ENCODE measurements at regions not wholly inside any gene's neighbourhood (a gene's known extent, or its start where the extent isn't known, plus 50 kb on each side); places are given as distances from the start of the nearest gene placed in this dataset.

DNA sequence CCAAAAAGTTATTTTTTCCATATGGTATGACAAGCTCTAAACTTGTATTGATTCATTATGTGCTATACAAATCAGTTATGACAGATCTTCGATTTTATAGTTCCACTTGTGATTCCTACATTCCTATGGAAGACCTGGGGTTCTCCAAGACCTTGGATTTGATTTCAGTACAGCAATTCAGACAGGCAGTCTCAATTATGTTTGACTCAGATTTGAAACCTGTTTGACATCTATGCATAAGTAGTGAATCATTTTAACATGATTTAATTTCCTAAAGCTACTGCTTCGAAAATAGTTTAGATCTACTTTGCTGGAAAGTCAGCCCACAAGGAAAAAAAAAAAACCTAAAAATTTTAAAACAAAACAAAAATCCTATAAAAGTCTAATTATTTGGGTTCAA lies 820.4 kb downstream of the LUZP2 start:
- Mint-ChIP-seq H3K27ac (no peak overlapping the region), H3K4me3 (no peak overlapping the region), H3K36me3 (no peaks in the 10 kb centered on the region), H3K27me3 (no peaks in the 10 kb centered on the region), H3K4me1 (ENCODE audit: unreplicated experiment) (no peaks in the 10 kb centered on the region), H3K9me3 (no peaks in the 10 kb centered on the region)
- TF ChIP-seq CTCF (conservative IDR thresholded peaks at IDR 0.05), result no peak
- no peak for DNase-seq (ENCODE audit: extremely low spot score, unreplicated experiment)

- H3K36me3 Mint-ChIP-seq, result no peaks in the 10 kb centered on the region
- no peaks in the 10 kb centered on the region for H3K9me3 Mint-ChIP-seq
- DNase-seq (ENCODE audit: extremely low spot score, unreplicated experiment), result no peak
- H3K4me3 Mint-ChIP-seq, result no peak overlapping the region
- no peak overlapping the region for H3K27ac Mint-ChIP-seq
- no peak for TF ChIP-seq CTCF (conservative IDR thresholded peaks at IDR 0.05)
- H3K4me1 Mint-ChIP-seq (ENCODE audit: unreplicated experiment), result no peaks in the 10 kb centered on the region
- H3K27me3 Mint-ChIP-seq, result no peaks in the 10 kb centered on the region
These were observed 822.3 kb downstream of the LUZP2 start for GRCh38 chr11:25319127-25319526.

- H3K4me3 Mint-ChIP-seq, result no peak overlapping the region
- no peaks in the 10 kb centered on the region for H3K4me1 Mint-ChIP-seq (ENCODE audit: unreplicated experiment)
- H3K27me3 Mint-ChIP-seq, result no peaks in the 10 kb centered on the region
- DNase-seq (ENCODE audit: extremely low spot score, unreplicated experiment), result no peak
- TF ChIP-seq CTCF (conservative IDR thresholded peaks at IDR 0.05), result no peak
- no peaks in the 10 kb centered on the region for H3K36me3 Mint-ChIP-seq
- H3K27ac Mint-ChIP-seq, result no peak overlapping the region
- H3K9me3 Mint-ChIP-seq, result no peaks in the 10 kb centered on the region
These were observed 830.8 kb downstream of the LUZP2 start for GRCh38 chr11:25327656-25328055.

- no peaks in the 10 kb centered on the region for H3K27me3 Mint-ChIP-seq
- H3K4me1 Mint-ChIP-seq (ENCODE audit: unreplicated experiment), result no peaks in the 10 kb centered on the region
These were observed 842.4 kb downstream of the LUZP2 start for GRCh38 chr11:25339281-25339680.

DNA sequence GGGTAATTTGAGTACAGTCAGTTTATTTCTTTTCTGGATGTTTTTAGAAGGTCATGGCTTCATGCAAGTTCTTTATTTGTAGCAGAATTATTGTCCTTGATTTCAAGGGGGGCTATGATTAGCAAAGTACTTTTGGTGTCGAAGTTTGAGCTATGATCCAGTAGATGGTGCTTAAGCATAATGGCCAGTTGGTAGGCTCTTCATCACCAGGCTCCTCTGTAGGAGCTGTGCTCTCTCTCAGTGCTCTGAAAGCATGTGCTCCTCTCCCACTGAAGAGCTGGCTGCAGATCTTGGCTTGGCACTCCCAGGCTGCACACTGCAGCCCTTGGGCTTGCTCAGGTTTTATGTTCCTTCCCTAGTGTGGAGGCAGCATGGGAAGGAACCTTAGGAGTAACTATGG lies 852.7 kb downstream of the LUZP2 start:
- DNase-seq (ENCODE audit: extremely low spot score, unreplicated experiment), result no peak
- H3K27me3 Mint-ChIP-seq, result no peaks in the 10 kb centered on the region
- no peak overlapping the region for H3K4me3 Mint-ChIP-seq
- TF ChIP-seq CTCF (conservative IDR thresholded peaks at IDR 0.05), result no peak
- peaks cover 5% of the 10 kb centered on the region for H3K9me3 Mint-ChIP-seq
- no peak overlapping the region for H3K27ac Mint-ChIP-seq
- no peaks in the 10 kb centered on the region for H3K36me3 Mint-ChIP-seq
- H3K4me1 Mint-ChIP-seq (ENCODE audit: unreplicated experiment), result no peaks in the 10 kb centered on the region

More at GRCh38 chr11:25339281-25339680, 842.4 kb downstream of the LUZP2 start:
- no peak for DNase-seq (ENCODE audit: extremely low spot score, unreplicated experiment)
- H3K27ac Mint-ChIP-seq, result no peak overlapping the region
- H3K4me3 Mint-ChIP-seq, result no peak overlapping the region
- no peak for TF ChIP-seq CTCF (conservative IDR thresholded peaks at IDR 0.05)
- no peaks in the 10 kb centered on the region for H3K36me3 Mint-ChIP-seq
- no peaks in the 10 kb centered on the region for H3K9me3 Mint-ChIP-seq

Data from type B pancreatic cell (in vitro differentiated cells).